ENCODE measurements at regions not wholly inside any gene's neighbourhood (a gene's known extent, or its start where the extent isn't known, plus 50 kb on each side); places are given as distances from the start of the nearest gene placed in this dataset.

- H3K27ac ChIP-seq (ENCODE audit: low read depth, low read length, poor library complexity, severe bottlenecking) = no peak overlapping the region
- no peaks in the 10 kb centered on the region for H4K20me1 ChIP-seq (ENCODE audit: insufficient read depth, low read length)
- no peaks in the 10 kb centered on the region for H3K9me2 ChIP-seq (ENCODE audit: low read depth, low read length)
- TF ChIP-seq, protein P1, sequence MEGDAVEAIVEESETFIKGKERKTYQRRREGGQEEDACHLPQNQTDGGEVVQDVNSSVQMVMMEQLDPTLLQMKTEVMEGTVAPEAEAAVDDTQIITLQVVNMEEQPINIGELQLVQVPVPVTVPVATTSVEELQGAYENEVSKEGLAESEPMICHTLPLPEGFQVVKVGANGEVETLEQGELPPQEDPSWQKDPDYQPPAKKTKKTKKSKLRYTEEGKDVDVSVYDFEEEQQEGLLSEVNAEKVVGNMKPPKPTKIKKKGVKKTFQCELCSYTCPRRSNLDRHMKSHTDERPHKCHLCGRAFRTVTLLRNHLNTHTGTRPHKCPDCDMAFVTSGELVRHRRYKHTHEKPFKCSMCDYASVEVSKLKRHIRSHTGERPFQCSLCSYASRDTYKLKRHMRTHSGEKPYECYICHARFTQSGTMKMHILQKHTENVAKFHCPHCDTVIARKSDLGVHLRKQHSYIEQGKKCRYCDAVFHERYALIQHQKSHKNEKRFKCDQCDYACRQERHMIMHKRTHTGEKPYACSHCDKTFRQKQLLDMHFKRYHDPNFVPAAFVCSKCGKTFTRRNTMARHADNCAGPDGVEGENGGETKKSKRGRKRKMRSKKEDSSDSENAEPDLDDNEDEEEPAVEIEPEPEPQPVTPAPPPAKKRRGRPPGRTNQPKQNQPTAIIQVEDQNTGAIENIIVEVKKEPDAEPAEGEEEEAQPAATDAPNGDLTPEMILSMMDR (IDR thresholded peaks at IDR 0.05; ENCODE audit: low read length) = no peak
- TF ChIP-seq EZH2 (IDR thresholded peaks at IDR 0.05; ENCODE audit: borderline replicate concordance, low read length) = no peak
- no peaks in the 10 kb centered on the region for H3K27me3 ChIP-seq (ENCODE audit: insufficient read depth, low read length)
- no peaks in the 10 kb centered on the region for H3K4me1 ChIP-seq (ENCODE audit: insufficient read depth, low read length, severe bottlenecking)
- no peaks in the 10 kb centered on the region for H3K36me3 ChIP-seq (ENCODE audit: insufficient read depth, low read length)
- no peak overlapping the region for H3K4me2 ChIP-seq (ENCODE audit: low read length)
- no peaks in the 10 kb centered on the region for H3K79me2 ChIP-seq (ENCODE audit: insufficient read depth, low read length)
- H3F3A ChIP-seq (ENCODE audit: insufficient read depth, low read length) = no peaks in the 10 kb centered on the region
- no peak overlapping the region for H2AFZ ChIP-seq (ENCODE audit: low read length)
- H3K9ac ChIP-seq (ENCODE audit: low read length) = no peak overlapping the region
- no peak overlapping the region for H3K4me3 ChIP-seq (ENCODE audit: low read depth, low read length, poor library complexity, severe bottlenecking)
- no peaks in the 10 kb centered on the region for H3K9me3 ChIP-seq (ENCODE audit: low read length)
Observed at GRCh38 chr5:171700318-171700912, 85.2 kb upstream of the SMIM23 start.

GRCh38 chr5:171701100-171701541 lies 84.5 kb upstream of the SMIM23 start:
- Histone ChIP-seq H3K4me3 (ENCODE audit: low read depth, low read length, poor library complexity, severe bottlenecking) (no peak overlapping the region), H3K27ac (ENCODE audit: low read depth, low read length, poor library complexity, severe bottlenecking) (no peak overlapping the region), H3F3A (ENCODE audit: insufficient read depth, low read length) (no peaks in the 10 kb centered on the region), H2AFZ (ENCODE audit: low read length) (no peak overlapping the region), H3K9me3 (ENCODE audit: low read length) (no peaks in the 10 kb centered on the region), H3K79me2 (ENCODE audit: insufficient read depth, low read length) (no peaks in the 10 kb centered on the region), H3K36me3 (ENCODE audit: insufficient read depth, low read length) (no peaks in the 10 kb centered on the region), H3K4me2 (ENCODE audit: low read length) (no peak overlapping the region), H3K9me2 (ENCODE audit: low read depth, low read length) (no peaks in the 10 kb centered on the region), H4K20me1 (ENCODE audit: insufficient read depth, low read length) (no peaks in the 10 kb centered on the region), H3K27me3 (ENCODE audit: insufficient read depth, low read length) (no peaks in the 10 kb centered on the region), H3K4me1 (ENCODE audit: insufficient read depth, low read length, severe bottlenecking) (no peaks in the 10 kb centered on the region), H3K9ac (ENCODE audit: low read length) (no peak overlapping the region)
- TF ChIP-seq EZH2 (IDR thresholded peaks at IDR 0.05; ENCODE audit: borderline replicate concordance, low read length) = no peak
- TF ChIP-seq, protein P1 (IDR thresholded peaks at IDR 0.05; ENCODE audit: low read length) = no peak

- Histone ChIP-seq H3K4me2 (ENCODE audit: low read length) (no peak overlapping the region), H2AFZ (ENCODE audit: low read length) (no peak overlapping the region), H3K27ac (ENCODE audit: low read depth, low read length, poor library complexity, severe bottlenecking) (no peak overlapping the region), H3K9me2 (ENCODE audit: low read depth, low read length) (no peaks in the 10 kb centered on the region), H4K20me1 (ENCODE audit: insufficient read depth, low read length) (no peaks in the 10 kb centered on the region), H3K4me3 (ENCODE audit: low read depth, low read length, poor library complexity, severe bottlenecking) (no peak overlapping the region), H3K4me1 (ENCODE audit: insufficient read depth, low read length, severe bottlenecking) (no peaks in the 10 kb centered on the region), H3K27me3 (ENCODE audit: insufficient read depth, low read length) (no peaks in the 10 kb centered on the region), H3K9ac (ENCODE audit: low read length) (no peak overlapping the region), H3K79me2 (ENCODE audit: insufficient read depth, low read length) (no peaks in the 10 kb centered on the region), H3K9me3 (ENCODE audit: low read length) (no peaks in the 10 kb centered on the region), H3F3A (ENCODE audit: insufficient read depth, low read length) (no peaks in the 10 kb centered on the region), H3K36me3 (ENCODE audit: insufficient read depth, low read length) (no peaks in the 10 kb centered on the region)
- no peak for TF ChIP-seq EZH2 (IDR thresholded peaks at IDR 0.05; ENCODE audit: borderline replicate concordance, low read length)
Observed at GRCh38 chr5:171702135-171702770, 83.4 kb upstream of the SMIM23 start.

GRCh38 chr5:171703146-171703545 lies 82.5 kb upstream of the SMIM23 start:
- Histone ChIP-seq H3F3A (ENCODE audit: insufficient read depth, low read length) (no peaks in the 10 kb centered on the region), H2AFZ (ENCODE audit: low read length) (no peak overlapping the region), H3K27ac (ENCODE audit: low read depth, low read length, poor library complexity, severe bottlenecking) (no peak overlapping the region), H3K4me1 (ENCODE audit: insufficient read depth, low read length, severe bottlenecking) (no peaks in the 10 kb centered on the region), H3K9me3 (ENCODE audit: low read length) (no peaks in the 10 kb centered on the region), H3K27me3 (ENCODE audit: insufficient read depth, low read length) (no peaks in the 10 kb centered on the region), H3K9ac (ENCODE audit: low read length) (no peak overlapping the region), H3K4me2 (ENCODE audit: low read length) (no peak overlapping the region), H3K9me2 (ENCODE audit: low read depth, low read length) (no peaks in the 10 kb centered on the region), H4K20me1 (ENCODE audit: insufficient read depth, low read length) (no peaks in the 10 kb centered on the region), H3K36me3 (ENCODE audit: insufficient read depth, low read length) (no peaks in the 10 kb centered on the region), H3K79me2 (ENCODE audit: insufficient read depth, low read length) (no peaks in the 10 kb centered on the region), H3K4me3 (ENCODE audit: low read depth, low read length, poor library complexity, severe bottlenecking) (no peak overlapping the region)
- no peak for TF ChIP-seq EZH2 (IDR thresholded peaks at IDR 0.05; ENCODE audit: borderline replicate concordance, low read length)
- TF ChIP-seq, protein P1 (IDR thresholded peaks at IDR 0.05; ENCODE audit: low read length) = no peak
